Spleen (tissue), 7 donors: ENCODE measurements at regions not wholly inside any gene's neighbourhood (a gene's known extent, or its start where the extent isn't known, plus 50 kb on each side); places are given as distances from the start of the nearest gene placed in this dataset.

Experiments
- POLR2AphosphoS5 ChIP-seq, 3 donors: sonication (generic); formaldehyde crosslinking; IDR thresholded peaks; one replicate each; pipeline ENCODE4 v1.5.1; 2017; ENCODE audit warnings: antibody characterized with exemption in 3 of 3
- TF ChIP-seq, protein P1 (sequence below), 11 experiments: fragments of 200-600 bp in 7 of 11; fragments of 450-650 bp in 4 of 11; sonication (generic) in 4 of 11; IDR thresholded peaks in 8 of 11; conservative IDR thresholded peaks in 3 of 11; 1 replicate in 7 of 11; 2 replicates in 4 of 11; pipeline versions ENCODE4 v1.4.0 to v1.8.0; 2016 to 2021; ENCODE audit warnings: antibody characterized with exemption in 11 of 11, inconsistent platforms in 4 of 11, mild to moderate bottlenecking in 1 of 11
- donor health status: DM: no; HTN: no; CAD: no; lungs with moderate emphysema.
- donor health status: DM: no; HTN: no; CAD: no.
- donor health status: DM: no; HTN: no; CAD: no.

DNA sequence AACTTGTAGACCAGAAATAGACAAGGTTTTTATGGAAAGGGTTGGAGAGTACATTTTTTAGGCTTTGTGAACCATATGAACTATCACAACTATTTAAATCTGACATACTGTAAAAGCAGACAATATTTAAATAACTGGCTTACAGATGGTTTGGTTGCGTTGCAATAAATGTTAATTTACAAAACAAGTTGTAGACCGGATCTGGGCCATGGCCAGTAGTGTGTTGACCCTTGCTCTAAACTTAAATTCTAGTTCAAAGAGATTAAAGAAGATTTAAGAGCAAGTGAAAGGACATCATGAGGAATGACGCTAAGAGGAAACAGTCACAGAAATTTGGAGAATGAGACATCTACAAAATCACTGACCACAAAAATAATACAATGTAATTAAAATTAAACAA is 652.7 kb downstream of the DCDC2C start:
- TF ChIP-seq POLR2AphosphoS5 (IDR thresholded peaks at IDR 0.05), result no peak
- TF ChIP-seq, protein P1, sequence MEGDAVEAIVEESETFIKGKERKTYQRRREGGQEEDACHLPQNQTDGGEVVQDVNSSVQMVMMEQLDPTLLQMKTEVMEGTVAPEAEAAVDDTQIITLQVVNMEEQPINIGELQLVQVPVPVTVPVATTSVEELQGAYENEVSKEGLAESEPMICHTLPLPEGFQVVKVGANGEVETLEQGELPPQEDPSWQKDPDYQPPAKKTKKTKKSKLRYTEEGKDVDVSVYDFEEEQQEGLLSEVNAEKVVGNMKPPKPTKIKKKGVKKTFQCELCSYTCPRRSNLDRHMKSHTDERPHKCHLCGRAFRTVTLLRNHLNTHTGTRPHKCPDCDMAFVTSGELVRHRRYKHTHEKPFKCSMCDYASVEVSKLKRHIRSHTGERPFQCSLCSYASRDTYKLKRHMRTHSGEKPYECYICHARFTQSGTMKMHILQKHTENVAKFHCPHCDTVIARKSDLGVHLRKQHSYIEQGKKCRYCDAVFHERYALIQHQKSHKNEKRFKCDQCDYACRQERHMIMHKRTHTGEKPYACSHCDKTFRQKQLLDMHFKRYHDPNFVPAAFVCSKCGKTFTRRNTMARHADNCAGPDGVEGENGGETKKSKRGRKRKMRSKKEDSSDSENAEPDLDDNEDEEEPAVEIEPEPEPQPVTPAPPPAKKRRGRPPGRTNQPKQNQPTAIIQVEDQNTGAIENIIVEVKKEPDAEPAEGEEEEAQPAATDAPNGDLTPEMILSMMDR (IDR thresholded peaks at IDR 0.05 in 8 of 11, conservative IDR thresholded peaks at IDR 0.05 in 3 of 11), result no peak
